Kidney tubule cell (primary cell): ENCODE measurements at regions not wholly inside any gene's neighbourhood (a gene's known extent, or its start where the extent isn't known, plus 50 kb on each side); places are given as distances from the start of the nearest gene placed in this dataset.

ENCODE experiments used
- DNase-seq: peaks from one replicate; pipeline ENCODE4 v3.0.0-alpha.2; 2018; ENCODE audit warnings: low spot score

GRCh38 chr13:108360139-108360538, 90.6 kb downstream of the TNFSF13B start:
- DNase-seq = no peak

GRCh38 chr13:108361769-108362168, 92.3 kb downstream of the TNFSF13B start:
- no peak for DNase-seq

- no peak for DNase-seq
These were observed 94.1 kb downstream of the TNFSF13B start for GRCh38 chr13:108363666-108364065.

GRCh38 chr13:108365255-108365654, 95.7 kb downstream of the TNFSF13B start:
- no peak for DNase-seq

GRCh38 chr13:108368250-108368905, 98.9 kb downstream of the TNFSF13B start:
- DNase-seq = no peak

GRCh38 chr13:108369412-108369811, 99.9 kb downstream of the TNFSF13B start:
- DNase-seq = no peak

- no peak for DNase-seq
These were observed 105.5 kb downstream of the TNFSF13B start for GRCh38 chr13:108375034-108375433.

GRCh38 chr13:108375772-108376171, 106.3 kb downstream of the TNFSF13B start:
- no peak for DNase-seq

- no peak for DNase-seq
These were observed 106.8 kb downstream of the TNFSF13B start for GRCh38 chr13:108376308-108376707.

GRCh38 chr13:108377646-108378206, 108.2 kb downstream of the TNFSF13B start:
- DNase-seq = no peak

GRCh38 chr13:108383667-108384066, 114.1 kb downstream of the TNFSF13B start:
- DNase-seq = no peak

GRCh38 chr13:108387156-108387555, 117.6 kb downstream of the TNFSF13B start:
- DNase-seq = no peak

- DNase-seq = no peak
These were observed 133.3 kb downstream of the TNFSF13B start for GRCh38 chr13:108402850-108403249.

GRCh38 chr13:108407495-108407894, 138.0 kb downstream of the TNFSF13B start:
- no peak for DNase-seq

GRCh38 chr13:108408672-108409071, 139.2 kb downstream of the TNFSF13B start:
- no peak for DNase-seq

GRCh38 chr13:108409730-108410129, 140.2 kb downstream of the TNFSF13B start:
- no peak for DNase-seq

GRCh38 chr13:108419768-108420167, 150.2 kb downstream of the TNFSF13B start:
- DNase-seq = no peak

- DNase-seq = peak; percentile 6
These were observed 155.5 kb downstream of the TNFSF13B start for GRCh38 chr13:108425056-108425455.

GRCh38 chr13:108426893-108427292, 157.4 kb downstream of the TNFSF13B start:
- no peak for DNase-seq

- no peak for DNase-seq
These were observed 157.8 kb downstream of the TNFSF13B start for GRCh38 chr13:108427355-108427754.

- DNase-seq = no peak
These were observed 159.2 kb downstream of the TNFSF13B start for GRCh38 chr13:108428691-108429090.

GRCh38 chr13:108433976-108434755, 164.6 kb downstream of the TNFSF13B start:
- no peak for DNase-seq
